Pancreas (tissue), 10 donors: ENCODE measurements at regions not wholly inside any gene's neighbourhood (a gene's known extent, or its start where the extent isn't known, plus 50 kb on each side); places are given as distances from the start of the nearest gene placed in this dataset.

Experiments used
- ATAC-seq, 4 donors: fragments of 200-7000 bp; cut with Tn5 transposase; one replicate each; pipeline versions ENCODE4 v1.8.0 to v1.9.1; 2020; ENCODE audit warnings: mild to moderate bottlenecking in 4 of 4, moderate library complexity in 4 of 4
- DNase-seq, 6 donors: peaks; one replicate each; pipeline ENCODE4 v3.0.0-alpha.2; 2020
- FAIRE-seq: peaks from 2 replicates; lab custom pipeline; 2012; peaks lifted over from hg19 to GRCh38; lab: Jason Lieb, UNC
- H3K27ac ChIP-seq, 4 donors: fragments of 200-600 bp; sonication (generic); 1 replicate in 3 of 4; 2 replicates in 1 of 4; pipeline versions ENCODE4 v1.5.0 to v1.8.0; 2020
- H3K27me3 ChIP-seq, 4 donors: fragments of 200-600 bp; one replicate each; pipeline ENCODE4 v1.8.0; 2021
- H3K36me3 ChIP-seq, 3 donors: fragments of 200-600 bp; sonication (generic) in 1 of 3; one replicate each; pipeline versions ENCODE4 v1.5.0 to v1.8.0; 2020 to 2021
- H3K4me1 ChIP-seq, 3 donors: fragments of 200-600 bp; one replicate each; pipeline ENCODE4 v1.8.0; 2021
- H3K4me3 ChIP-seq, 4 donors: fragments of 200-600 bp; sonication (generic) in 2 of 4; one replicate each; pipeline versions ENCODE4 v1.5.0 to v1.8.0; 2020 to 2021
- H3K9me3 ChIP-seq, 4 donors: fragments of 200-600 bp; one replicate each; pipeline ENCODE4 v1.8.0; 2021
- WGBS, 2 donors: extraction: QIAGEN DNeasy Blood & Tissue Kit; methylation state at CpG; one replicate each; pipeline ENCODE4 v1.1.7; 2013; 5-methylcytosine and 5-hydroxymethylcytosine counted together
- intact Hi-C, 3 donors: fragments of 100-400 bp; cut with DNase I; formaldehyde crosslinking; loops; one replicate each; pipeline versions ENCODE4 v1.11.1 to v1.14.2; 2022
- TF ChIP-seq, protein P1 (sequence below), 4 donors: fragments of 200-600 bp; sonication (generic) in 3 of 4; IDR thresholded peaks; one replicate each; pipeline versions ENCODE4 v1.5.0 to v1.8.0; 2021; ENCODE audit warnings: antibody characterized with exemption in 4 of 4
- donor health status: healthy with polysubstance abuse.
- donor health status: DM: no; HTN: no; CAD: no; lungs with moderate emphysema.
- donor health status: DM: no; HTN: no; CAD: no.
- donor health status: control.
- donor health status: control.
- donor health status: Bipolar disorder and iron deficiency.
- donor health status: DM: yes; HTN: yes; CAD: no.
- donor health status: DM: no; HTN: no; CAD: no.
- donor health status: DM: no; HTN: no; CAD: no.
- donor health status: DM: yes; HTN: yes; CAD: no.

DNA sequence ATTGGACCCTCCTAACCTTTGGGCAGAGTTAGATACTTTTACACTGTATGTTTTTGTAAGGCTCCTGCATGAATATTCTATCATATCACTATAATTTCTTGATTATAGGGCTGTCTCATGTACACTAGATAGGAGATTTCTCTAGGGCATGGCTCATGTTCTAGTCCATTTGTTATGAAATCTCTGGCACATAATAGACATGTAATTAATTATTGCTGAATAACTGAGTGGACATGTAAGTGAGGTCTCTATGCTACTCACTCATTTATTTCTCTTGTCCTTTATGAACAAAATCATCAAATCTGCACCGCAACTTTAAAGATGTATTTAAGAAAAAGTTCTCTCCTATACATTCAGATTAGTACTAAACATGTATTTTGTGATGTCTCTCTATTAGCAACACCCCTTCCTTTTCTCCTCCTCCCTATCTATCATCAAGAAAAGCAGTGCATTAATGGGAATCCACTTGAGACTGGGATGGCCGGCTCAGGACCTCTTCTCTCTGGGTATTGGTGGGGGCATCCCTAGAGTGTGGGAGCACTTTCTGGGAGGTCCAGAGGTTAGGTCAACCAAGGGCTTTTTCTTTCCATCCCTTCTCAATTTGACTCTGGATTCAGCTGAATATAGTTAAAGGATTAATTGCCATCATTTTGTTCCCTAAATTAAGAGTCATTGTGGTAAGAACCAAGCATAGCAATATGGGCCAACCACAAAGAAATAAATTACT lies 168.0 kb upstream of the HMGA2 start:
- TF ChIP-seq, protein P1, sequence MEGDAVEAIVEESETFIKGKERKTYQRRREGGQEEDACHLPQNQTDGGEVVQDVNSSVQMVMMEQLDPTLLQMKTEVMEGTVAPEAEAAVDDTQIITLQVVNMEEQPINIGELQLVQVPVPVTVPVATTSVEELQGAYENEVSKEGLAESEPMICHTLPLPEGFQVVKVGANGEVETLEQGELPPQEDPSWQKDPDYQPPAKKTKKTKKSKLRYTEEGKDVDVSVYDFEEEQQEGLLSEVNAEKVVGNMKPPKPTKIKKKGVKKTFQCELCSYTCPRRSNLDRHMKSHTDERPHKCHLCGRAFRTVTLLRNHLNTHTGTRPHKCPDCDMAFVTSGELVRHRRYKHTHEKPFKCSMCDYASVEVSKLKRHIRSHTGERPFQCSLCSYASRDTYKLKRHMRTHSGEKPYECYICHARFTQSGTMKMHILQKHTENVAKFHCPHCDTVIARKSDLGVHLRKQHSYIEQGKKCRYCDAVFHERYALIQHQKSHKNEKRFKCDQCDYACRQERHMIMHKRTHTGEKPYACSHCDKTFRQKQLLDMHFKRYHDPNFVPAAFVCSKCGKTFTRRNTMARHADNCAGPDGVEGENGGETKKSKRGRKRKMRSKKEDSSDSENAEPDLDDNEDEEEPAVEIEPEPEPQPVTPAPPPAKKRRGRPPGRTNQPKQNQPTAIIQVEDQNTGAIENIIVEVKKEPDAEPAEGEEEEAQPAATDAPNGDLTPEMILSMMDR (IDR thresholded peaks at IDR 0.05) = no peak
- WGBS, 2 donors = 88 to 90% methylated on average over 2 of the region's 2 CpGs
- Histone ChIP-seq H3K27ac (no peak overlapping the region), H3K36me3 (no peaks in the 10 kb centered on the region), H3K9me3 (no peaks in the 10 kb centered on the region), H3K27me3 (no peaks in the 10 kb centered on the region), H3K4me1 (no peaks in the 10 kb centered on the region), H3K4me3 (no peak overlapping the region)
- ATAC-seq (no peak), FAIRE-seq (no peak), DNase-seq (no peak)
- intact Hi-C loops = no loop called here

DNA sequence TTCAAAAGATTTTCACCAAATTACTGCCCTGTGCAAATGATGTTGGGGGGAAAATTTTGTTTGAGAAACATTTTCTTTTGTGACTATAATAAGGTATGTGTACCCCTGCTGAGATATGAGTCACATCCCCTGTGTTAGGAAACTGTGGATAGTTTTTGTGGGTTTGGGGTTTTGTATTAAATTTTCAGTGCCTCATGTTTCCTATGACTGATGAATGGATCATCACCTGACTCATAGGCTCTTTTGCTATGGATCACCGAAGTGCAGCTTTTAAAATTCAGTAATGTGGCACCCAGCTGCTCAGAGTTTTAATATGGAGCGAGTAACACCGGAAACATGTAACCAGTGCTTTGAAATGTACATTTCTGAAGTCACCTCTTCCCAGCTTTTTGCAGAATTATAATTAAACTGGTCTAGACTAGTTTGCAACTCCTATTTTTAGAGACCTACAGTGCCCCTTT lies 167.4 kb upstream of the HMGA2 start:
- TF ChIP-seq, protein P1 (IDR thresholded peaks at IDR 0.05) = no peak
- ATAC-seq = no peak
- Histone ChIP-seq H3K4me3 (no peak overlapping the region), H3K27me3 (no peaks in the 10 kb centered on the region), H3K27ac (no peak overlapping the region), H3K36me3 (no peaks in the 10 kb centered on the region), H3K9me3 (no peaks in the 10 kb centered on the region), H3K4me1 (no peaks in the 10 kb centered on the region)
- intact Hi-C loops = no loop called here
- no peak for DNase-seq
- no peak for FAIRE-seq
- WGBS, 2 donors = 68 to 80% methylated on average over 3 of the region's 3 CpGs

DNA sequence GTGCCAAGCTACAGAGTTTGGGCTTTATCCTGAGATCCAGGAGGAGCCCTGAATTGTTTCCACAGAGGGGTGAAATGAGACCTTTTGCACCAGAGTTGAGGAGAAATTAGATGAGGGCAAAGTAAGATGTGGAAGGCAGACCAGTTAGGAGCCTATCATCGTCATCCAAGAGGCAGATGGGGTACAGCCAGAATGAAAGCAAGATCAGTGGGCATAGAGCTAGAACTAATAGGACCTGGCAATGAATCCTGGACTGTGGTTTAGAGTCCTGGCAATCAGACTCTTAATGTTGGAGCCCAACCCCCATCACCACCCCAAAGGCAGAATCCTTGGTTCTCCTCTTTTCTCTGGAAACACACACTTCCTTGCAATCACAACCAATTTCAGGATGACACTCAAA lies 166.6 kb upstream of the HMGA2 start:
- no peak for FAIRE-seq

DNA sequence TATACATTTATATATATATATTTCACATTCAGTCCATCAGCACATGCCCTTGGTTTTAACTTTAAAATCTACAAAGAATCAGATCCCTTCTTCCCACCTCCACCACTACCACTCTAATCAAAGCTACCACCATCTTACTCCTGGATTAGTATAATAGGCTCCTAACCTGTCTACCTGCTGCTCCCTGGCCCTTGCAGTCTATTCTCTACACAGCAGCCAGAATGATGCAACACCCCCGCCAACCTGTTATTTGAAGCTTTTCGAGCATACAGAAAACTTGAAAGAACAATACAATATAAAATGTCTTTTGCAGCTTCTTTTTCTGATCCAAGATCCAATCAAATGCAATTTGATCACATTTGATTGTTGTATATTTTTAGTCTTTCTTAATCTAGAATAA lies 165.9 kb upstream of the HMGA2 start:
- TF ChIP-seq, protein P1 (IDR thresholded peaks at IDR 0.05) = no peak
- intact Hi-C loops = no loop called here
- no peak overlapping the region for H3K27ac ChIP-seq
- H3K4me1 ChIP-seq = no peaks in the 10 kb centered on the region
- no peak for DNase-seq
- FAIRE-seq = no peak
- H3K4me3 ChIP-seq = no peak overlapping the region
- 73 to 85% methylated on average over 2 of the region's 2 CpGs for WGBS, 2 donors
- H3K36me3 ChIP-seq = no peaks in the 10 kb centered on the region
- no peaks in the 10 kb centered on the region for H3K27me3 ChIP-seq
- ATAC-seq = no peak
- no peaks in the 10 kb centered on the region for H3K9me3 ChIP-seq

More for the DNA sequence above, 166.6 kb upstream of the HMGA2 start:
- Histone ChIP-seq H3K9me3 (no peaks in the 10 kb centered on the region), H3K4me1 (no peaks in the 10 kb centered on the region), H3K36me3 (no peaks in the 10 kb centered on the region), H3K4me3 (no peak overlapping the region), H3K27me3 (no peaks in the 10 kb centered on the region), H3K27ac (no peak overlapping the region)
- intact Hi-C loops = no loop called here
- ATAC-seq = no peak
- TF ChIP-seq, protein P1 (IDR thresholded peaks at IDR 0.05) = no peak
- no peak for DNase-seq
- 82 to 89% methylated on average over 1 of the region's 1 CpG for WGBS, 2 donors

DNA sequence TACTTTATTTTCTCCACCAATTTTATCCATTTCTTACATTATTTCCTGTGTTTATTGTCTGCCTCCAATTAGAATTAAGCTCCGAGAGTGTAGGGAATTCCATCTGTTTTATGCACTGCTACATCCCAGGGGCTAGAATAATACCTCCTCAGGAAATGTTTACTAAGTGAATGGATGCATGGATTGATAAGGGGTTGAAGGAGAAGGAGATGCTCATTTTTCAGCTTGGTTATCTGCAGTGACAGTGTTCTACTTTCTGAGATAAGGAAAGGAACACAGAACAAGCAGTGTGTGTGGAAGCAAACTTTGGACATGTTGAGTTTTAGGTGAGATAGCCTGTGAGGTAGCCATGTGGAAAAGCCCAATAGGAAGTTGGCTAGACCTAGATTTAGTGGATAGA lies 164.6 kb upstream of the HMGA2 start:
- Histone ChIP-seq H3K9me3 (no peaks in the 10 kb centered on the region), H3K27ac (no peak overlapping the region), H3K36me3 (no peaks in the 10 kb centered on the region), H3K4me3 (no peak overlapping the region), H3K27me3 (no peaks in the 10 kb centered on the region), H3K4me1 (no peaks in the 10 kb centered on the region)
- intact Hi-C loops = no loop called here
- no peak for FAIRE-seq
- ATAC-seq = no peak
- DNase-seq = no peak
- TF ChIP-seq, protein P1 (IDR thresholded peaks at IDR 0.05) = no peak
- WGBS, 2 donors = 70 to 76% methylated on average over 1 of the region's 1 CpG
